Fibroblast of pulmonary artery (primary cell): ENCODE measurements at regions not wholly inside any gene's neighbourhood (a gene's known extent, or its start where the extent isn't known, plus 50 kb on each side); places are given as distances from the start of the nearest gene placed in this dataset.

Experiments
- DNase-seq: peaks from one replicate; pipeline ENCODE4 v3.0.0-alpha.2; 2010; ENCODE audit warnings: low read depth
- H3K4me3 ChIP-seq: replicated peaks from 2 replicates; pipeline ENCODE4 v1.5.1; 2011; ENCODE audit warnings: low read depth, mild to moderate bottlenecking, control low read depth, low read length, moderate library complexity
- TF ChIP-seq, protein P1 (sequence below): IDR thresholded peaks from 2 replicates; pipeline ENCODE4 v1.5.1; 2011; ENCODE audit warnings: mild to moderate bottlenecking, control low read depth, low read length, inconsistent platforms; ENCODE audit errors: missing control alignments

DNA sequence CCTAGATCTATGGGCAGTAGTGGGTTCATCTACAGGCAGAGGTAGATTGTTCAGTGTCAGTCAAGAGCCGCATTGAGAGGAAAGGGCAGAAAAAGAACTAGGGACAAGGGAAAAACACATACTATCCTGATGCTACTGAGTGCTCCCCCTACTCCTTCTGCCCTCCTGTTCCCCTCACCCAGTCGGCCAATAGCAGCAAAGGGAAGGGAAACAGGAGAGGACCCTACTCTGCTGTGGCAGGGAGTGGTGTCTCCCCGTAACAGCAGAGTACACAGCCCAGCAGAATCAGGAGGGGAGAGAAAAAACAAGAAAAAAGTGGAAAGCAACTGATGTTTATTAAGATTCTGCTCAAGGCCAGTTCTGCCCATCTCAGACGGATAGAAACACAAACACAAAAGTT, 136.1 kb upstream of the CCDC150 start:
- no peak overlapping the region for H3K4me3 ChIP-seq
- TF ChIP-seq, protein P1, sequence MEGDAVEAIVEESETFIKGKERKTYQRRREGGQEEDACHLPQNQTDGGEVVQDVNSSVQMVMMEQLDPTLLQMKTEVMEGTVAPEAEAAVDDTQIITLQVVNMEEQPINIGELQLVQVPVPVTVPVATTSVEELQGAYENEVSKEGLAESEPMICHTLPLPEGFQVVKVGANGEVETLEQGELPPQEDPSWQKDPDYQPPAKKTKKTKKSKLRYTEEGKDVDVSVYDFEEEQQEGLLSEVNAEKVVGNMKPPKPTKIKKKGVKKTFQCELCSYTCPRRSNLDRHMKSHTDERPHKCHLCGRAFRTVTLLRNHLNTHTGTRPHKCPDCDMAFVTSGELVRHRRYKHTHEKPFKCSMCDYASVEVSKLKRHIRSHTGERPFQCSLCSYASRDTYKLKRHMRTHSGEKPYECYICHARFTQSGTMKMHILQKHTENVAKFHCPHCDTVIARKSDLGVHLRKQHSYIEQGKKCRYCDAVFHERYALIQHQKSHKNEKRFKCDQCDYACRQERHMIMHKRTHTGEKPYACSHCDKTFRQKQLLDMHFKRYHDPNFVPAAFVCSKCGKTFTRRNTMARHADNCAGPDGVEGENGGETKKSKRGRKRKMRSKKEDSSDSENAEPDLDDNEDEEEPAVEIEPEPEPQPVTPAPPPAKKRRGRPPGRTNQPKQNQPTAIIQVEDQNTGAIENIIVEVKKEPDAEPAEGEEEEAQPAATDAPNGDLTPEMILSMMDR = no peak
- no peak for DNase-seq

DNA sequence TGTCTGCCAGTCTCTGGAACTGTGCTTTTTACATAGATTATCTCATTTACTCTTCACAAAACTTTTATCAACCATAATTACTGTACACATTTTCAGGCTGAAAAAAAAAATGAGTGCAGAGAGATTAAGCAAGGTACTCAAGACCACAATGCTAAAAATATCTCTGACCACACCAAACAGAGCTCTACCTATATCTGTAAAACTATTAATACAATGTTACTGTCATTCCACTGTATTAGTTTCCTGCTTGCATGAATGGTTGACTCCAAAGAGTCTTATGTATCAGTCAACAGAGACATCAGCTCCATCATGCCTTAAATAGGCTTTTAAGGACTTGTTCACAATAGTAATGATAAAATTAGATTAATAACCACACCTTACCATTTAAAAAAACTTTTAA, 134.7 kb upstream of the CCDC150 start:
- TF ChIP-seq, protein P1 = no peak
- no peak for DNase-seq

DNA sequence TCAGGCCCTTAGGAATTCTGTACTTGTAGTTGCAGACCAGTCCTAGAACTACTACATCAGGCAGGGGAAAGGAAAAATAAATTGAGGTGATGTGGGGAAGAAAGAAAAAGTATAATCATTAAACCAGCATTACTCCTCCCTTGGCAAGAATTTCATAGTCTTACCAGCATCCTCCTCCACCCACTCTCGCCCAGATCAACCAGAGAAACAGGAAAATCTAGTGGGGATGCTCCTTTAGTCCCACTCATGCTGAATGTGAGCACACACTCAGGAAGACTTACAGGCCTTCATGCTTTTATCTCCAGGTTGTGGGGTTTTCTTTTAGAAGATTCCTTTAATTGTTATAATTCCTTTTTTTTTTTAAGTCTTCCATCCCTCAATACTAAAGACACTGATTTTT, 129.3 kb upstream of the CCDC150 start:
- TF ChIP-seq, protein P1 = no peak
- no peak for DNase-seq
- no peak overlapping the region for H3K4me3 ChIP-seq

More for the DNA sequence above, 134.7 kb upstream of the CCDC150 start:
- H3K4me3 ChIP-seq = no peak overlapping the region

DNA sequence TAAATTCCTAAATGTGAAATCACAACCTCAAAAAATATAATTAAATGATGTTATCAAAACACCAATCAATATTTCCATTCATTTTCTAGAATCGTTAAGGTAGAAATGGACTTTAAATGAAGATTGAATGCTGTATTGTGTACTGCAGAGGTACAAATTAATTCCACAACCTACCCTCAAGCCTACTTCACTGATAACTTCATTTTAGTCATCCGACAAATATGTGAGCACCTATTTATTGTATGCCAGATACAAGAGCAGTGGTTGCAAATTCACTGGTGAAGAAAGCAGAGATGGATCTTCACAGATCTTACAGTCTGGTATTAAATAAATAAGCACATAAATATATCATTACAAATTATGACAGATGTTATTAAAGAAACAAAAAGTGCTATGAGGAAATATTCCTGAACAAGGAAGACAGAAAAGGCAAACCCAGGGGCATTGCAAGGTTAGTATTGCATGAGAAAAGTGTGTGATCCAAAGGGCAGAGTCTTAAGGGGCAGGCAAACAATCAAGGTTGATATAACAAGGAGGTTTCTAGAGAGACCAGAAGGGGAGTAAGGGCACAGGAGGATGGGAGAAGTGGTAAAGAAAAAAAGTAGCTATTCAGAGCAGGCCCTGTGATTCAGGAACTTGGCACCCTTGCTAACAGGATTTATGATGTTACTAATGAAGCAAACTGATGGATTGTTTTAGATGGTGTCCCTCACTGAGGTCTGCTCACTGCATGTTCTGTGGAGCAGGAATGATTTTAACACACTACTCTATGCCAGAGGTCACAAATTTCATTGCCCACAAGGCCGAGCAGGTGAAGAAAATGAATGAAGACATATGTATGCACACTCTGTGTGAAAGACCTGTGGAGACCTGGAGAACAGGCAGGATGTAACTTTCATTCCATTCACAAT, 128.0 kb upstream of the CCDC150 start:
- no peak for DNase-seq
- H3K4me3 ChIP-seq = no peak overlapping the region
- TF ChIP-seq, protein P1 = no peak

DNA sequence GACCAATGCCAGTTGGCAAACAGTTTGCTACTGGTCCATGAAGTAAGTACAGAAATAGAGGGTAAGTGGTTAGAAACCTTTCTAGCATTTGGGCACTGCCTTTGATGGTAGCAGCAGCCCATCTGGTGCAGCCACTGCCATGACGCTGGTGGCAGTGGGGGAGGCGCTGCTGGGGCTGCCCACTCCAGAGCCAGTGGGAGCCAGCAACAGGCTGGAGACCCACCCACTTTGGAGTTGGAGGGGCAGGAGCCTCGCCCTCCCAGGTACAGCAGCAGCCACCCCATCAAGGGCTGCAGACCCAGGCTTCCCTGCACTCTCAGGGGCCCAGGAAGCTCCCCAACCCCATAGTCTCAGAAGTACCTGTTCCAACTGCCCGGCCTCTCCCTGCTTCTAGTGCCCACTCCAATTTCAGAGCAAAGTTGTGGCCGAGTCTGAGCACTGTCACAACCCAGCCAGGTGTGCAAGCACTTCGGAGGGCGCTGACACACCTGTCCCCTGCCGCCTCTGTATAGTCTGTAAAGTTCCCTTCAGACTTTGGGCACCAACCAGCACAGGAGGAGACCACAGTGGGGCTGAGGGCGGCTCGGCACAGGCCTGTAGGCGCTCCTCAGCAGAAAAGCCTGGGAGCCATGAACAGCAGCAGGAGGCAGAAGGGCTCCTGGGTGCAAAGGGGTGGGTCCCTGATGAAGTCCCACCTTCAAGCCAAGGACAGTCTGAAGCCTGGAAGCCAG, 125.6 kb upstream of the CCDC150 start:
- H3K4me3 ChIP-seq = no peak overlapping the region
- DNase-seq = no peak
- TF ChIP-seq, protein P1 = no peak

DNA sequence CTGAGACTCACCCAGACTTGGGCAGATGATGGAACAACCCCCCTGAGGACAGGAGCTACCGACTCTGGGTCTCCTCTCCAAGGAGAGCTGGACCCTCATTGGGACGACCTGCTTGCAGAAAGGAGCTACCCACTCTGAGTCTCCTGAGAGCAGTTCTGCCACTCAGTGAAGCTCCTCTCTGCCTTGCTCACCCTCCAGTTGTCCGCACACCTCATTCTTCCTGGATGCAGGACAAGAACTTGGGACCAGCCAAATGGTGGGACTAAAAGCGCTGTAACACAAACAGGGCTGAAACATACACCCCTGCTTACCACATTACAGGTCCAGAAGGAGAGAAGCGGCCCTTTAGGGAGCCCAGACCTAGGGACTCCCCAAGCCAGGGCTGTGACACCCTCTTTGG, 124.9 kb upstream of the CCDC150 start:
- TF ChIP-seq, protein P1 = no peak
- DNase-seq = no peak
- no peak overlapping the region for H3K4me3 ChIP-seq

DNA sequence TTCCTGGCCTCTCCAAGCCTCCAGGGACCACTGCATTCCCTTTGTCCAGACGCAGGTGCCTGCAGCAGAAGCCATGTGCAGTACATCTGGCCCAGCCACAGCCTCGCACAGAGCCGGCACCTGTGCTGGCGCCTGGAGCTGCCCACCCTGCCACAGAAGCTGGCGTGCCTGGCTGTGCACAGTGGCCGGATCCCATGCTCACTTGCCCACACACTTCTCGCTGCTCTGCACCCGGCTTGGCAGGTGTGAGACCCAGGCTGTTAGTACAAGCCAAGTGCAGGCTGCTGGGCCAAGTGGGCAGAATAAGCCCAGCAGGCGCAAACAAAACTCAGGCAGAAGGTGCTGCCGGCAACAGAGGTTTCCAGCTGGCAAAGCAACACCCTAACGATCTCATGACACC, 124.5 kb upstream of the CCDC150 start:
- TF ChIP-seq, protein P1 = no peak
- no peak overlapping the region for H3K4me3 ChIP-seq
- DNase-seq = no peak
